Keratinocyte (primary cell): ENCODE measurements at regions not wholly inside any gene's neighbourhood (a gene's known extent, or its start where the extent isn't known, plus 50 kb on each side); places are given as distances from the start of the nearest gene placed in this dataset.

Source experiments
- DNase-seq: peaks from one replicate; pipeline ENCODE4 v3.0.0-alpha.2; 2011; ENCODE audit warnings: low read depth, missing footprints, low spot score
- FAIRE-seq: peaks from 2 replicates; lab custom pipeline; 2011; peaks lifted over from hg19 to GRCh38; lab: Jason Lieb, UNC
- H2AFZ ChIP-seq: 2 replicates; pipeline ENCODE4 v1.6.0; 2012; ENCODE audit warnings: low read length, control low read depth, inconsistent platforms; ENCODE audit not compliant: control insufficient read depth
- H3K27ac ChIP-seq: 2 replicates; pipeline ENCODE4 v1.5.1; 2011; ENCODE audit warnings: low read length; ENCODE audit not compliant: control insufficient read depth, insufficient read depth
- H3K27me3 ChIP-seq: 3 replicates; pipeline ENCODE4 v1.6.0; 2011; ENCODE audit warnings: low read length; ENCODE audit not compliant: control insufficient read depth, insufficient read depth; ENCODE audit errors: extremely low read depth
- H3K36me3 ChIP-seq, 2 experiments: 2 replicates in 1 of 2; 3 replicates in 1 of 2; pipeline ENCODE4 v1.5.1; 2011; ENCODE audit warnings: low read length in 2 of 2, mild to moderate bottlenecking in 1 of 2; ENCODE audit not compliant: control insufficient read depth in 2 of 2, insufficient read depth in 2 of 2; ENCODE audit errors: extremely low read depth in 1 of 2
- H3K4me1 ChIP-seq: 3 replicates; pipeline ENCODE4 v1.5.1; 2011; ENCODE audit warnings: low read length; ENCODE audit not compliant: control insufficient read depth, insufficient read depth; ENCODE audit errors: extremely low read depth
- H3K4me2 ChIP-seq: 3 replicates; pipeline ENCODE4 v1.6.0; 2011; ENCODE audit warnings: low read depth, low read length; ENCODE audit not compliant: control insufficient read depth, insufficient read depth; ENCODE audit errors: extremely low read depth
- H3K4me3 ChIP-seq, 3 experiments: fragments of 200-600 bp in 1 of 3; sonication (generic) in 1 of 3; 2 replicates in 2 of 3; 3 replicates in 1 of 3; pipeline ENCODE4 v1.5.1; 2011 to 2016; ENCODE audit warnings: low read length in 3 of 3, mild to moderate bottlenecking in 3 of 3, control low read depth in 2 of 3, inconsistent platforms in 1 of 3, low read depth in 1 of 3, mixed read lengths in 1 of 3, mixed run types in 1 of 3, moderate library complexity in 1 of 3; ENCODE audit not compliant: control insufficient read depth in 2 of 3, insufficient read depth in 2 of 3; ENCODE audit errors: extremely low read depth in 1 of 3
- H3K79me2 ChIP-seq: 2 replicates; pipeline ENCODE4 v1.6.0; 2012; ENCODE audit warnings: low read length; ENCODE audit not compliant: control insufficient read depth, insufficient read depth
- H3K9ac ChIP-seq: 3 replicates; pipeline ENCODE4 v1.6.0; 2011; ENCODE audit warnings: low read length; ENCODE audit not compliant: control insufficient read depth, insufficient read depth; ENCODE audit errors: extremely low read depth
- H3K9me1 ChIP-seq: 3 replicates; pipeline ENCODE4 v1.6.0; 2011; ENCODE audit warnings: low read length; ENCODE audit not compliant: control insufficient read depth, insufficient read depth; ENCODE audit errors: extremely low read depth
- H3K9me3 ChIP-seq: 2 replicates; pipeline ENCODE4 v1.5.1; 2012; ENCODE audit warnings: low read depth, low read length; ENCODE audit not compliant: control insufficient read depth
- H4K20me1 ChIP-seq: 3 replicates; pipeline ENCODE4 v1.6.0; 2011; ENCODE audit warnings: low read length; ENCODE audit not compliant: control insufficient read depth, insufficient read depth; ENCODE audit errors: extremely low read depth
- CTCF ChIP-seq, 3 experiments: IDR thresholded peaks in 1 of 3; conservative IDR thresholded peaks in 1 of 3; optimal IDR thresholded peaks in 1 of 3; 2 replicates in 2 of 3; 3 replicates in 1 of 3; pipeline versions ENCODE3 to v1.5.1; 2011; ENCODE audit warnings: low read length in 3 of 3, mild to moderate bottlenecking in 3 of 3, moderate library complexity in 2 of 3, control low read depth in 1 of 3, inconsistent platforms in 1 of 3; ENCODE audit not compliant: insufficient read depth in 2 of 3; ENCODE audit errors: extremely low read depth in 1 of 3
- EZH2 ChIP-seq: IDR thresholded peaks from one replicate; pipeline ENCODE4 v1.6.1; 2012; ENCODE audit warnings: inconsistent platforms, mild to moderate bottlenecking, low read length, moderate library complexity
- dilution Hi-C: fragments of 300-500 bp; cut with MboI; formaldehyde crosslinking; loops from one replicate; pipeline ENCODE4 v1.7.0; 2020; ENCODE audit warnings: low sequenced_read_pairs; ENCODE audit not compliant: extremely low pct_ligation_motif_present

- Histone ChIP-seq H3K9me1 (no peaks in the 10 kb centered on the region), H3K27ac (no peak overlapping the region), H3K27me3 (no peaks in the 10 kb centered on the region), H3K9ac (no peak overlapping the region), H3K9me3 (no peaks in the 10 kb centered on the region), H3K36me3 (no peaks in the 10 kb centered on the region), H4K20me1 (no peaks in the 10 kb centered on the region), H2AFZ (no peak overlapping the region), H3K4me2 (no peak overlapping the region), H3K79me2 (no peaks in the 10 kb centered on the region), H3K4me1 (no peaks in the 10 kb centered on the region), H3K4me3 (no peak overlapping the region)
- FAIRE-seq (no peak), DNase-seq (no peak)
- TF ChIP-seq EZH2: no peak
- TF ChIP-seq CTCF (optimal IDR thresholded peaks at IDR 0.05 in 1 of 3, IDR thresholded peaks at IDR 0.05 in 1 of 3, conservative IDR thresholded peaks at IDR 0.05 in 1 of 3; ENCODE audit: extremely low read depth in 1 of 3, insufficient read depth in 2 of 3, low read length in 3 of 3): no peak
- dilution Hi-C loops: no loop called here
These were observed 51.7 kb upstream of the RTL1 start for GRCh38 chr14:100955201-100955600.

- Histone ChIP-seq H2AFZ (no peak overlapping the region), H3K4me2 (no peak overlapping the region), H3K79me2 (no peaks in the 10 kb centered on the region), H3K9me1 (no peaks in the 10 kb centered on the region), H3K27ac (no peak overlapping the region), H3K9ac (no peak overlapping the region), H4K20me1 (no peaks in the 10 kb centered on the region), H3K4me1 (no peaks in the 10 kb centered on the region), H3K27me3 (no peaks in the 10 kb centered on the region), H3K9me3 (no peaks in the 10 kb centered on the region), H3K36me3 (no peaks in the 10 kb centered on the region), H3K4me3 (no peak overlapping the region)
- no peak for TF ChIP-seq CTCF (optimal IDR thresholded peaks at IDR 0.05 in 1 of 3, IDR thresholded peaks at IDR 0.05 in 1 of 3, conservative IDR thresholded peaks at IDR 0.05 in 1 of 3; ENCODE audit: extremely low read depth in 1 of 3, insufficient read depth in 2 of 3, low read length in 3 of 3)
- TF ChIP-seq EZH2: no peak
- FAIRE-seq (no peak), DNase-seq (no peak)
- dilution Hi-C loops: no loop called here
These were observed 59.0 kb upstream of the RTL1 start for GRCh38 chr14:100962494-100962893.
